Suprapubic skin (tissue), 2 donors: ENCODE measurements at regions not wholly inside any gene's neighbourhood (a gene's known extent, or its start where the extent isn't known, plus 50 kb on each side); places are given as distances from the start of the nearest gene placed in this dataset.

ENCODE experiments used
- EP300 ChIP-seq: sonication (generic); formaldehyde crosslinking; IDR thresholded peaks from one replicate; pipeline ENCODE4 v1.6.1; 2017; ENCODE audit warnings: antibody characterized with exemption
- POLR2A ChIP-seq, 2 donors: fragments of 450-650 bp; IDR thresholded peaks; one replicate each; pipeline ENCODE4 v1.6.1; 2017; ENCODE audit warnings: antibody characterized with exemption in 2 of 2, mild to moderate bottlenecking in 2 of 2, moderate library complexity in 2 of 2

DNA sequence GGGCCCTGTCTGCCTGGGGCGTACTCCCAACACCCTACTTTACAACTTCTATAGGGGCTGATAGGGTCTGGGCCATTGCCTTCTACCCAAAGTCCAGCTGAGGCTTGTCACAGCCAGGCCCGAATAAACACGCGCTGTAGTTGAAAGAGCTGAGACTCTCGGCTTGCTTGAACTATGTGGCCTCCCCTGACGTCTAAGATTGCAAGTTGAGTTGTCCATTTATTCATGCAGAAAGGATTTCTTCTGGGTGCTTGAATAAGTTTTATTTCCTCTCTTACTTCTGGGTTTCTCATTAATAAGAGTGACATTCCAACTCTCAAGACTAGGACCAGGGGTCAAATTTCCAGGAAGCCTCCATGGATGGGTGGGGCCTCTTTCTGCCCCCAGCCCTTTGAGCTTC lies 74.4 kb upstream of the VRK1 start:
- no peak for TF ChIP-seq EP300
- TF ChIP-seq POLR2A (IDR thresholded peaks at IDR 0.05): no peak
